Renal pelvis (tissue), 1 donor: ENCODE measurements at regions not wholly inside any gene's neighbourhood (a gene's known extent, or its start where the extent isn't known, plus 50 kb on each side); places are given as distances from the start of the nearest gene placed in this dataset.

Experiments used
- DNase-seq: peaks from one replicate; pipeline ENCODE4 v3.0.0-alpha.2; 2013

- no peak for DNase-seq
Observed at GRCh38 chr22:22420580-22420979, 88.0 kb downstream of the ZNF280B start.

- no peak for DNase-seq
Observed at GRCh38 chr22:22421392-22421791, 87.2 kb downstream of the ZNF280B start.

GRCh38 chr22:22422629-22423112, 85.9 kb downstream of the ZNF280B start:
- DNase-seq = peak; percentile 66

GRCh38 chr22:22423681-22424080, 84.9 kb downstream of the ZNF280B start:
- no peak for DNase-seq

GRCh38 chr22:22424210-22424800, 84.2 kb downstream of the ZNF280B start:
- DNase-seq = no peak

- no peak for DNase-seq
Observed at GRCh38 chr22:22424956-22425355, 83.6 kb downstream of the ZNF280B start.

GRCh38 chr22:22425356-22425755, 83.2 kb downstream of the ZNF280B start:
- DNase-seq = no peak

GRCh38 chr22:22425783-22426624, 82.5 kb downstream of the ZNF280B start:
- no peak for DNase-seq

- DNase-seq = no peak
Observed at GRCh38 chr22:22427542-22428065, 80.9 kb downstream of the ZNF280B start.

GRCh38 chr22:22428222-22429098, 80.1 kb downstream of the ZNF280B start:
- no peak for DNase-seq

- no peak for DNase-seq
Observed at GRCh38 chr22:22429369-22430108, 79.0 kb downstream of the ZNF280B start.

- DNase-seq = no peak
Observed at GRCh38 chr22:22430111-22430820, 78.3 kb downstream of the ZNF280B start.

- DNase-seq = no peak
Observed at GRCh38 chr22:22431271-22432220, 77.0 kb downstream of the ZNF280B start.

GRCh38 chr22:22432479-22432878, 76.1 kb downstream of the ZNF280B start:
- no peak for DNase-seq

- DNase-seq = no peak
Observed at GRCh38 chr22:22432937-22433336, 75.6 kb downstream of the ZNF280B start.

GRCh38 chr22:22433770-22434169, 74.8 kb downstream of the ZNF280B start:
- no peak for DNase-seq
